NCI-H1930 (cell line): ENCODE measurements at regions not wholly inside any gene's neighbourhood (a gene's known extent, or its start where the extent isn't known, plus 50 kb on each side); places are given as distances from the start of the nearest gene placed in this dataset.

Source experiments
- DNase-seq, 2 experiments: peaks; one replicate each; lab custom pipeline; 2025; lab: John Stamatoyannopoulos, UW

DNA sequence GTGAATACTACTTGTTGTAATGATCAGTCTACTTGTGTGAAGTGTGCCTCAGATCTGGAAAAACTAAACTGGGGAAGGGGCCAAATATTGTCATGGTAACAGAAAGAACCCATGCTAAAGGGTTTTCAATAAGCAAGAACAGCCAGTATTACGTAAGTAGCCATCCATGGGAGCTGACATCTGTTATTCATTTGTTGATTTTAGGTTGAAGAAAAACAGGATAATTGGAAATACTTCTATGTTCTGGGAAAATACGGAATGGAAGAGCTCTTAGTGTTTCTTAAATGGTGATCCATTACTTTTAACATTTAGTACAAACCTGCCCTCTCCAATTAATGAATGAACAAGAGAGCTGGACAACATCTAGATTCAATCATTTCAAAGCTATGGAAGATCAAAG is 485.8 kb downstream of the NTRK2 start:
- DNase-seq, result no peak

DNA sequence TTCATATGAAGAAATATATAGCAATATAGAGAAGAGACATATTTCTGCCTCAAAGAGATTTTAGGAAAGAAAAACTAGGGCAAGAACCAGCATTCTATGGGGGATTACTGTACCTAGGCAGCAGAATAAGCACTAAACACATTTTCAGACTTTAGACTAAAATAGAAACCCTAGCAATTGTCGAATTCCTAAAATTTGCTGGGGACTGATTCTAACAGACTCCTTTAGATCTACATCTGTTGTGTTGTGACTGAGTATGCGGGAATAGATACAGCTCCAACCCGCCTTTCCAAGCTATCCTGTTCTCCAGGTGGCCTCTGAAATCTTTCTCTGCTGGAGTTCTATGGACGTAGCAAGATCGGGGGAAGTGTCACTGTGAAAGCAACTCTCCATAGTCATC is 482.2 kb downstream of the NTRK2 start:
- DNase-seq, result no peak

DNA sequence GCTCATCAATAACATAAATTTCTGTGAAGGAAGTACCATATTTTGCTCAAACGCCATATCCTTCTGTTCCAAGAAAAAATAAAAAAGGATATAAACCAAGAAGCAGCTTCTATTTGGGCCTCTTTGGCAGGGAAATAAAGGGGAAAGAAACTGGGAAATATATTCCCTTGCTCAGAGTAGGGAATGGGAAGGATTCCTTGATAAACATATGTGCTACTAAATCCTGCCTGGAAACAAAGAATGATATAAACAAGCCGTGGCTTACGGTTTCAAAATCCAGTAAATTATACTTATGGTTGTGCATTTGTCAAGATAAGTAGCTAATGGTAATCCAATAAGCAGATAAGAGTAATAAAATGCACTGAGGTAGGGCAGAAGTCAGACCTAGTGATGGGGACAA is 481.6 kb downstream of the NTRK2 start:
- DNase-seq, result no peak

GRCh38 chr9:85147046-85147640 is 477.6 kb downstream of the NTRK2 start:
- no peak for DNase-seq

GRCh38 chr9:85142968-85143367 is 473.4 kb downstream of the NTRK2 start:
- no peak for DNase-seq

DNA sequence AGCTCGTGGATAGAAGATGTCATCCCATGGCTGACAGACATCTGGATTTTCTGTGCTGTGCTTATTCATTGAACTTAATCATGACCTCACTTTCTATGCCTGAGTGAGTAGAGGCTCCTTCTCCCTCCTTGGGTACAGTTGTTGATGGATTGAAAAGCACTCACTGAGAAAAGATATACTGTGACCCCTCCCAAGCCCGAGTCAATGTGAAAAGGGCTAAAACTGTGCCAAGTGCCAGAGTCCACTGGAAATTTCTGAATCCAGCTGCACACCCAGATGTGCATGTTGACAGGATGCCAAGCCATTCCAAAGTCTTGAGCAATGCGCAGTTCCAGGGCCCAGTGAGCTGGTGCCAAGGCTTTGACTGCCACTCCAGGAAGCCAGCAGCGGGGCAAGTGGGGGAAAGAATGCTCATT is 473.0 kb downstream of the NTRK2 start:
- DNase-seq, result no peak

DNA sequence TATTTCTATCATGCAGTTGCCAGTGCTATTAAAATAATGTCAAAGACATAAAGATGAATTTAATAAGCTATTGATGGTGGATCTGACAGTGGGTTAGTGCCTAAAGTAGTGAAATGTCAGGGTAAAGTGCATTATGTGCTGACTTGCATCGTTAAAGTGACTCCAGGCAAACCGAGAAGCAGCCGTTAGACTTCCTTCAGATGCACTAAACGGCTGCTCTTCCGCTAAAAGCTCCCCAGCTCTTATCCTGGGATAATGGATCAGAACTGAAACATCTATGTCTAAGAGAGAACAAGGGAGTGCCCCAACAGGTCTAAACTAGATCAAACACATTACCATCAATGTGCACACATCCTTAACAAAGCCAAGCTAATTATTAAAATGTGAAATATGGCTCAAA is 468.2 kb downstream of the NTRK2 start:
- DNase-seq, result no peak

DNA sequence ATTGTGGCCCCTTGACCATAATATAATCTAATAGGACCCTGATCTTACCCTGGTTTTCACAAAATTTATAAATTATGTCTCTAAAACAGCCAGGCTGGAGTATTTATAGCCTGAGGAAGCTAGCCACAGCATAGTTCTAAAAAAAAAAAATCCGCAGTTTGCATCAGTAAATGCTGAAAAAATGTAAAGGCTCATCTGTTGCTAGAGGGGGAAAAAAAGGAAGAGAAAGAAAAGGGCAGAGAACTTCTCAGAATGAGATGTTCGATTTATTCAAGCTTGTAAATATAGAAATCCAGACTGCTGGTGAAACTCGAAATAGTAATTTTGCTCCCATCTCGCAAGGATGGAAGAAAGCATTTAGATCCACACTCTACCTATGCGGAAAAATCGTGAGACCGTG is 467.5 kb downstream of the NTRK2 start:
- DNase-seq, result no peak

DNA sequence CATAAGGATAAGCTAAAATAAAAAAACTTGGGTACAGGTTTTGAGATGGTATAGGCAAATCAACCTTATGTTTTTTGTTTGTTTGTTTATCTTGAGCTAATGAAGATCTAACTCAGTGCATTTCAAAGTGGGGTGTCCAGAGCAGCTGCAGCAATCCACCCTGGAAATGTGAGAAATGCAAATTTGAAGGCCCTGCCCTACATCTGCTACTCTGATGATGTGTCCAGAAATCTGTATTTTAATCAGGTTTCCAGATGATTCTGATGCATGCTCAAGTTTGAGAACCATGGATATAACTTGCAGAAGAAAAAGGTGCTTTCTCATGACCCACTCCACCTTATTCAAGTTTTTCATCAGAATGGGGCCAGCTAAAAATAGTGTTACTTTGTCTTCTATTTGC is 467.0 kb downstream of the NTRK2 start:
- no peak for DNase-seq

DNA sequence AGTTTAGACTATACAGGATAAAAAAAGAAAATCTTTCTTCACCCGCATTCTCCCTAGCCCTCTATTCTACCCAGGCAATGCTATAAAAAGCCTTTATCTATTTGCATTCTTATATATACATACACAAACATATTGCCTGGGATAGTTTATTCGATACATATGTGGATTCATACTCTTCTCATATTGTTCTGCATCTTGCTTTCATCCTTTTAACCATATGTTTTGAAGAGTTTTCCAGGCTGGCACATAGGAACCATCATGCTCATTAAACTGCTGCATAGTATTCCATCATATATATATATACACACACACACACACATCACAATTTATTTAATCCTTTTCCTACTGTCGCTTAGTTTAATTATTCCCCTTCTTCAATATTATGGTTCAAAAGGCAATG is 461.2 kb downstream of the NTRK2 start:
- no peak for DNase-seq

- DNase-seq, result no peak
These were observed 460.7 kb downstream of the NTRK2 start for GRCh38 chr9:85130260-85130659.

GRCh38 chr9:85129514-85129913 is 460.0 kb downstream of the NTRK2 start:
- no peak for DNase-seq

GRCh38 chr9:85118990-85119755 is 449.6 kb downstream of the NTRK2 start:
- DNase-seq, result no peak

DNA sequence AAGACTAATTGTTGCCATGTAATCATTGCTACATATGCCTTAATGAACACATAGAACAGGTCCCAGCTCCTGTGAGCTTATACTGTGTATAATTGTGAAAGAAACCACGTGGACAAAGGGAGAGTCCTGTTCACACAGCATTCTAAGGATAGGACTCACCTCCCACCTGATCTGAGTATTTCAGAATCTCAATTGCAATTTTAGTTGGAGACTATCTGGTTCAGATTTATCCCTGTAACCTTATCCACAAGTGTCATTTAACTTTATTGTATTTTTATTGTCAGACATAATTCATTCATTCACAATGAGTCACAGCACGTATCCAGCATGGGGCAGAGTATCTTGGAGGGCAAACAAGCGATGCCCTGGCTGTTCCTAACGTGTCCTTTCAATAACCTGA is 448.3 kb downstream of the NTRK2 start:
- DNase-seq, result no peak

- DNase-seq, result no peak
These were observed 445.9 kb downstream of the NTRK2 start for GRCh38 chr9:85115473-85115872.

GRCh38 chr9:85114799-85115198 is 445.3 kb downstream of the NTRK2 start:
- no peak for DNase-seq

DNA sequence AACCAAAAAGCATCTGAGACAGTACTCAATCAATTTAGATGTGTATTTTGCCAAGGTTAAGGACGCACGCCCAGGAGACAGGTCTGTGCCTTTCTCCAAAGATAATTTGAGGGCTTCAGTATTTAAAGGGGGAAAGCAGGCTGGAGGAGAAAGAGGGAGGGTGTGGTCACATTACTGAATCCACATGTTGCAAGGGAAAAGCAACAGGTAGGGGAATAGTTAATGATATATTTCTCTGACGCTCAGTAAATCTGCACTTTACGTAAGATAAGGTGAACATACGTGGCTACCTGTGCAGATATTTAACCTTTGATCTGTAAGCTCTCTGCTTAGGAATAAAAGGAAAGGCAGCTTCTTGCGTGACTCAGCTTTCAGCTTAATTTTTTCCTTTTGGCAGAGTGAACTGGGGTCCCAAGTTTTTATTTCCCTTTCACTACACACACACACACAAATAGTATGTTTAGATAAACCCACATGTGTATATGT is 443.4 kb downstream of the NTRK2 start:
- DNase-seq, result no peak

DNA sequence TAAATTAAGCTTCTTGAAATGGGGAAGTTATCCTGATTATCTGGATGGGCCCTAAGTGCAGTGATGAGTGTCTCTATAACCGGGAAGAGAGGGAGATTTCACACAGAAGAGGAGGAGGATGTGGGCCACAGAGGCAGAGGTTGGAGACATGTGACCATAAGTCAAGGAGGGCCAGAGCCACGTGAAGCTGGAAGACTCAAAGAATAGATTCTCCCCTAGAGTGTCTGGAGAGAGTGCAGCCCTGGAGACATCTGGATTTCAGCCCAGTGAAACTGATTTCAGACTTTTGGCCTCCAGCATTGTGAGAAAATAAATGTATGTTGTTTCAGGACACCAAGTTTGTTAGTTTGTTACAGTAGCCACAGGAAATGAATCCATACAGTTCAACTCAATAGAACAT is 442.9 kb downstream of the NTRK2 start:
- DNase-seq, result no peak

- DNase-seq, result no peak
These were observed 439.2 kb downstream of the NTRK2 start for GRCh38 chr9:85108746-85109145.

GRCh38 chr9:85108229-85108628 is 438.7 kb downstream of the NTRK2 start:
- no peak for DNase-seq

DNA sequence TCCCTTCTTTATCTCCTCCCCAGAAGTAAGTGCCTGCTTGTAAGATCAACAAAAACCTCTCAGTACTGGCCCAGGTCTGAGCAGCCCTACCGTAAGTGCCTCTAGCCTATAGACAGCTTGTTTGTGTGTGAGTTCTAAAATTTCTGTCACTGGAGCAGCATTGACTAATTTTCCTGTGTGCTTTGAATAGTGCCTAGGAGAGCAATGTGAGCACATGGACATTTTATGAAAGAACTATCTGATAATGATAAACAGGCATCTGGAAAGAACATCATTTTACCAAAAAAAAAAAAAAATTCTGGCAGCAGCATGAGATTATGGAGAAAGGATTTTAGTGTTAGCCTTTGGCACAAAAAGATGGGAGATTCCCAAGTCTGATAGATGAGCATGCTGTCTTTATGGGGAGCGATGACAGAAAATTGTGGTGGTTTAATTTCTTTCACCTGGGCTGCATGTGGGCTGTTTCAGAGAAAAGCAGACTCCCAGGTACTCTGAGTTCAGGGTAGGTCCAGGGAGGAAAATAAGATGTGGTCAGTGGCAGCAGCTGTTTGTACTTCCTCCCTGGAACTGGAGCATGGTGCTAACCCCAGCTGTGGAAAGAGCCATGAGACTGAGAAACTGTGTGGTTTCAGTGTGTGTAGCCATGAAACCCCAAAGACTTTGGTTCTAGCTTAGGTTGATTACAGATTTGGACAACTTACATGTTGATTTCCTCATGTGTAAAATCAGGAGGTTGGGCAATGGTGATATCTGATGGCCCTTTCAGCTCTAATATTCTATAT is 419.9 kb downstream of the NTRK2 start:
- DNase-seq, result no peak

- DNase-seq, result no peak
These were observed 412.4 kb downstream of the NTRK2 start for GRCh38 chr9:85081963-85082362.

DNA sequence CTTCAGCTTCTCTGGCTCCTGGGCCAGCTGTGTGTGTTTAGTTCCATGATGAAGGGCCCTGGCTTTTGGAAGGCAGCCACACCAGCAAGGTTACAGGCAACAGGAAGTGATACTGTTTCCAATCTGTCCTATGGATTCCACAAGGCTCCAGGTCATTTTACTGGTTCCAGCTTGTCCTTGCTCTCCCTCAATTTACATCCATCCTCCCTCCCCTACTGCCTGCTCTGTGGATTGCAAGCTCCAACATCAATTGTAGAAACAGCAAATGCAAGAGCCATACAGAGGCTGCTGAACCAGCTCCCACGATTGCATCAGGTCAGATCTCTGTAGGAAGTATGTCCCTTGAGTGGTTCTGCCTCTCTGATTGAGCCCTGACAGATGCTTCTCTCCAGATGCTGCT is 409.8 kb downstream of the NTRK2 start:
- no peak for DNase-seq
